SK-N-MC (cell line): ENCODE measurements at regions not wholly inside any gene's neighbourhood (a gene's known extent, or its start where the extent isn't known, plus 50 kb on each side); places are given as distances from the start of the nearest gene placed in this dataset.

Experiments
- EZH2 ChIP-seq: fragments of 200-600 bp; sonication (generic); IDR thresholded peaks from one replicate; pipeline ENCODE4 v1.6.1; 2017; ENCODE audit warnings: antibody characterized with exemption
- FOXP2 ChIP-seq: optimal IDR thresholded peaks from 2 replicates; pipeline ENCODE3; 2011; ENCODE audit warnings: mild to moderate bottlenecking, moderate library complexity; ENCODE audit not compliant: insufficient read depth; ENCODE audit errors: extremely low read length, control extremely low read depth
- POLR2AphosphoS5 ChIP-seq: IDR thresholded peaks from 2 replicates; pipeline ENCODE4 v1.6.1; 2012; ENCODE audit warnings: mild to moderate bottlenecking, low read depth, low read length, borderline replicate concordance

GRCh38 chr20:12775041-12775440, 233.7 kb upstream of the SPTLC3 start:
- TF ChIP-seq POLR2AphosphoS5 (no peak), EZH2 (no peak), FOXP2 (no peak)
